ENCODE measurements at regions not wholly inside any gene's neighbourhood (a gene's known extent, or its start where the extent isn't known, plus 50 kb on each side); places are given as distances from the start of the nearest gene placed in this dataset.

DNA sequence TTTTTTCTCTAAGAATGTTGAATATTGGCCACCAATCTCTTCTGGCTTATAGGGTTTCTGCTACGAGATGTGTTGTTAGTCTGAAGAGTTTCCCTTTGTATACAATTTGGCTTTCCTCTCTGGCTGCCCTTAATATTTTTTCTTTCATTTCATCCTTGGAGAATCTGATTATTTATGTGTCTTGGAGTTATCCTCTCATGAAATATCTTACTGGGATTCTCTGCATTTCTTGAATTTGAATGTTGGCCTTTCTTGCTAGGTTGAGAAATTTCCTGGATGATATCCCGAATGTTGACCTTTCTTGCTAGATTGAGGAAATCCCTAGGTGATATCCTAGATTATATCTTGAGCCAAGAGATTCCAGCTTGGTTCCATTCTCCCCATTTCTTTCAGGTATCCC, 125.6 kb downstream of the SLC5A7 start:
- no peak overlapping the region for H3K4me3 ChIP-seq (ENCODE audit: low read depth, low read length)
- no peak for TF ChIP-seq CTCF (IDR thresholded peaks at IDR 0.05; ENCODE audit: borderline replicate concordance, insufficient read depth, low read depth, low read length)

- TF ChIP-seq CTCF (IDR thresholded peaks at IDR 0.05; ENCODE audit: borderline replicate concordance, insufficient read depth, low read depth, low read length): no peak
- H3K4me3 ChIP-seq (ENCODE audit: low read depth, low read length): no peak overlapping the region
Measured at GRCh38 chr2:108115868-108116267, 123.9 kb upstream of the SULT1C3 start.

- no peak overlapping the region for H3K4me3 ChIP-seq (ENCODE audit: low read depth, low read length)
- TF ChIP-seq CTCF (IDR thresholded peaks at IDR 0.05; ENCODE audit: borderline replicate concordance, insufficient read depth, low read depth, low read length): no peak
Measured at GRCh38 chr2:108118996-108119395, 120.8 kb upstream of the SULT1C3 start.

GRCh38 chr2:108119492-108119891, 120.3 kb upstream of the SULT1C3 start:
- H3K4me3 ChIP-seq (ENCODE audit: low read depth, low read length): no peak overlapping the region
- no peak for TF ChIP-seq CTCF (IDR thresholded peaks at IDR 0.05; ENCODE audit: borderline replicate concordance, insufficient read depth, low read depth, low read length)

- TF ChIP-seq CTCF (IDR thresholded peaks at IDR 0.05; ENCODE audit: borderline replicate concordance, insufficient read depth, low read depth, low read length): no peak
- H3K4me3 ChIP-seq (ENCODE audit: low read depth, low read length): no peak overlapping the region
Measured at GRCh38 chr2:108124736-108125495, 114.9 kb upstream of the SULT1C3 start.

DNA sequence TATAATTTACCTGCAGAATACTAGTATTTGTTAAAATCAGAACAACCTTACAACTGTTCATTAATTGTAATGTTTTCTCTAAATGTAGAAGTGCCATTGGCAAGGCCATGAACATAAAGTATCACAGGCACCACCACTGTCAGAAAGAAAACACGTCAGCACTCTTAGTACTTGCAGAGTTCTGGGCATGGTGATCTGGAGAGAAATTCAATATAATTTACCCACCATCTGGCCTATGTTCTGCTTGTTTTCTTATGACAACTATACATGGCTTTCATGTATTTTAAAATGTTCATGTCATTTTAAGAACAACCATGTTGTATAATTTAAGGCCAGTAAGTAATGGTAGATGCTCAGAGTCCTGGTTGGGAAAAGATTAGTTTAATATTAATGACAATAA, 114.2 kb upstream of the SULT1C3 start:
- TF ChIP-seq CTCF (IDR thresholded peaks at IDR 0.05; ENCODE audit: borderline replicate concordance, insufficient read depth, low read depth, low read length): no peak
- H3K4me3 ChIP-seq (ENCODE audit: low read depth, low read length): no peak overlapping the region

GRCh38 chr2:108128249-108128648, 111.5 kb upstream of the SULT1C3 start:
- H3K4me3 ChIP-seq (ENCODE audit: low read depth, low read length): no peak overlapping the region
- no peak for TF ChIP-seq CTCF (IDR thresholded peaks at IDR 0.05; ENCODE audit: borderline replicate concordance, insufficient read depth, low read depth, low read length)

All from GM12875 (cell line).